22Rv1 (cell line): ENCODE measurements at regions not wholly inside any gene's neighbourhood (a gene's known extent, or its start where the extent isn't known, plus 50 kb on each side); places are given as distances from the start of the nearest gene placed in this dataset.

Experiments
- H3K27ac ChIP-seq: fragments of 450-650 bp; 2 replicates; pipeline ENCODE4 v1.5.1; 2017
- CTCF ChIP-seq: fragments of 450-650 bp; IDR thresholded peaks from 2 replicates; pipeline ENCODE4 v1.5.1; 2017; ENCODE audit warnings: mild to moderate bottlenecking
- ZFX ChIP-seq: fragments of 450-650 bp; IDR thresholded peaks from 2 replicates; pipeline ENCODE4 v1.6.1; 2017; ENCODE audit warnings: antibody characterized with exemption, borderline replicate concordance

GRCh38 chr13:74070513-74070912, 63.7 kb downstream of the KLF12 start:
- no peak overlapping the region for H3K27ac ChIP-seq
- TF ChIP-seq CTCF, result no peak
- TF ChIP-seq ZFX, result no peak

- no peak overlapping the region for H3K27ac ChIP-seq
- no peak for TF ChIP-seq CTCF
- TF ChIP-seq ZFX, result no peak
Observed at GRCh38 chr13:74070065-74070464, 64.1 kb downstream of the KLF12 start.

GRCh38 chr13:74068471-74068870, 65.7 kb downstream of the KLF12 start:
- TF ChIP-seq ZFX, result no peak
- TF ChIP-seq CTCF, result no peak
- no peak overlapping the region for H3K27ac ChIP-seq

- H3K27ac ChIP-seq, result no peak overlapping the region
- no peak for TF ChIP-seq ZFX
- no peak for TF ChIP-seq CTCF
Observed at GRCh38 chr13:74067818-74068217, 66.4 kb downstream of the KLF12 start.

GRCh38 chr13:74066937-74067336, 67.3 kb downstream of the KLF12 start:
- TF ChIP-seq ZFX (no peak), CTCF (no peak)
- H3K27ac ChIP-seq, result no peak overlapping the region

- TF ChIP-seq CTCF (no peak), ZFX (no peak)
Observed at GRCh38 chr13:74064805-74065312, 69.3 kb downstream of the KLF12 start.

GRCh38 chr13:74063533-74064100, 70.6 kb downstream of the KLF12 start:
- H3K27ac ChIP-seq, result no peak overlapping the region
- TF ChIP-seq ZFX, result no peak
- no peak for TF ChIP-seq CTCF

More at GRCh38 chr13:74064805-74065312, 69.3 kb downstream of the KLF12 start:
- H3K27ac ChIP-seq, result no peak overlapping the region
